GM06990 (cell line): ENCODE measurements at regions not wholly inside any gene's neighbourhood (a gene's known extent, or its start where the extent isn't known, plus 50 kb on each side); places are given as distances from the start of the nearest gene placed in this dataset.
"Not testable (repeated sequence)": the region's sequence is repeated elsewhere in the genome, so short reads cannot be mapped to it uniquely, and the experiment has no call there.

Source experiments
- DNase-seq: peaks from one replicate; pipeline ENCODE4 v3.0.0-alpha.2; 2011; ENCODE audit not compliant: insufficient read length; ENCODE audit errors: extremely low read depth
- H3K27me3 ChIP-seq: replicated peaks from 2 replicates; pipeline ENCODE4 v1.6.0; 2011; ENCODE audit warnings: low read length; ENCODE audit not compliant: control insufficient read depth, insufficient read depth
- H3K36me3 ChIP-seq: 2 replicates; pipeline ENCODE4 v1.5.1; 2011; ENCODE audit warnings: low read length; ENCODE audit not compliant: control insufficient read depth, insufficient read depth
- H3K4me3 ChIP-seq: replicated peaks from 2 replicates; pipeline ENCODE4 v1.5.1; 2011; ENCODE audit warnings: low read depth, mild to moderate bottlenecking, control low read depth, low read length
- TF ChIP-seq, protein P1 (sequence below): IDR thresholded peaks from 2 replicates; pipeline ENCODE4 v1.5.1; 2011; ENCODE audit warnings: low read length, control low read depth, mild to moderate bottlenecking, inconsistent platforms; ENCODE audit not compliant: insufficient read depth, poor library complexity, severe bottlenecking

DNA sequence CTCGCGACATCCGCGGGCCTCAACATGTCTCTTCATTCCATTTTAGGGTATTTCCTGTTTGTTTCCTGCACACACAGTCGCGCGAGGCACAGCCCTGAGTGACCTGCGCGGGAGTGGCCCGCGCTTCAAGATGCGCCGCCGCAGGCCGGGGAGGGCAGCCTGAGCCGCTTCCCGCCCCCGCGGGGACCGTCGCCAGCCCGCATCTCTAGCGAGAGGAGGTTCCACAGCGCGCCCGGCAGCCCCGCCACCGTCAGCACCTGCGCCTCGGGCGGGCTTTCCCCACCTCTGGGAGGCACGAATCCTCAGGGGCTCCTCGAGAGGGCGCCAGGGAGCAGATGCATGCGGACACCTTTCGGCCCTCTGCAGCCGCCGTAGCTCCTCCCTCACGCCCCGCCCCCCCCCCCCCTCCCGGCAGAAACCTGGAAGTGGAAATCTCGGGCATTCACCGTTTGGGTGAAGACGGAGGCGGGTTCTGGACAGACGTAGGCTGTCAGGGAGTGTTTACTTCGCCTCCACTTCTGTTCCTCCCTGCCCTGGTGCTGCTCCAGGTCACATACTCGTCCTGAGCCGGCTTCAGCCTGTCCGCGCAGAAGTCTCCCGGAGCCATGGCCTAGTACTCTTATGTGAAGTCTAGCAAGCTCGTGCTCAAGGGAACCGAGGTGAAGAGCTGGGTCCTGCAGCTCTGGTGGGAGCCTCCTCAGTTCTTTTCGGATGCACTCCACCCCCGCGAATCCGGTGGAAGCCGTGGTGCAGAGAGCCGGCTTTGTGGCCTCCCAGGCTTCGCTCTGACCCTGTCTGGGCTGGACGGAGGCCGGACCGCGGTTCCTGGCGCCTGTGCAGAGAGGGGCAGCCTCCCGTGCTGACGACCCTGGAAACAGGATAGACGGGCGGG, 880.5 kb upstream of the DEFB115 start:
- Histone ChIP-seq H3K36me3 (no peaks in the 10 kb centered on the region), H3K4me3 (peak overlapping the region; percentile 62), H3K27me3 (no peaks in the 10 kb centered on the region)
- TF ChIP-seq, protein P1, sequence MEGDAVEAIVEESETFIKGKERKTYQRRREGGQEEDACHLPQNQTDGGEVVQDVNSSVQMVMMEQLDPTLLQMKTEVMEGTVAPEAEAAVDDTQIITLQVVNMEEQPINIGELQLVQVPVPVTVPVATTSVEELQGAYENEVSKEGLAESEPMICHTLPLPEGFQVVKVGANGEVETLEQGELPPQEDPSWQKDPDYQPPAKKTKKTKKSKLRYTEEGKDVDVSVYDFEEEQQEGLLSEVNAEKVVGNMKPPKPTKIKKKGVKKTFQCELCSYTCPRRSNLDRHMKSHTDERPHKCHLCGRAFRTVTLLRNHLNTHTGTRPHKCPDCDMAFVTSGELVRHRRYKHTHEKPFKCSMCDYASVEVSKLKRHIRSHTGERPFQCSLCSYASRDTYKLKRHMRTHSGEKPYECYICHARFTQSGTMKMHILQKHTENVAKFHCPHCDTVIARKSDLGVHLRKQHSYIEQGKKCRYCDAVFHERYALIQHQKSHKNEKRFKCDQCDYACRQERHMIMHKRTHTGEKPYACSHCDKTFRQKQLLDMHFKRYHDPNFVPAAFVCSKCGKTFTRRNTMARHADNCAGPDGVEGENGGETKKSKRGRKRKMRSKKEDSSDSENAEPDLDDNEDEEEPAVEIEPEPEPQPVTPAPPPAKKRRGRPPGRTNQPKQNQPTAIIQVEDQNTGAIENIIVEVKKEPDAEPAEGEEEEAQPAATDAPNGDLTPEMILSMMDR: peak; percentile 57
- DNase-seq: peak; percentile 79

DNA sequence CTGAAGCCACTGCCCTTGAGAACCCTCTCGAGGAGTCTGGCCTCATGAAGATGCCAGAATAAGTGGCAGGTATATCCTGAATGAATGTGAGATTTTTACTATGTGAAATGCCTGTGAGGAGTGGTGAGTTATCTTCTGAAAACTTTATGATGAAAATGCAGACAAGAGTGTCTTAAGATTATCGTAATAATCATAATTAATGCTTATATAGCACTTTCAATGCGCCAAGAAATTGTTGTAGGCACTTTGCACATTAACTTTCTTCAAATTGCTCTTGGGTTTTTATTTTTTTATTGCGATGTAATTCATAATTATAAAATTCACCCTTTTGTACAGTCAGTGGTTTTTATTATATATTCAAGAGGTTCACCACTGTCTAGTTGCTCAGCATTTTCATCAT, 879.1 kb upstream of the DEFB115 start:
- H3K27me3 ChIP-seq, H3K36me3 ChIP-seq, DNase-seq, H3K4me3 ChIP-seq: not testable (repeated sequence)

DNA sequence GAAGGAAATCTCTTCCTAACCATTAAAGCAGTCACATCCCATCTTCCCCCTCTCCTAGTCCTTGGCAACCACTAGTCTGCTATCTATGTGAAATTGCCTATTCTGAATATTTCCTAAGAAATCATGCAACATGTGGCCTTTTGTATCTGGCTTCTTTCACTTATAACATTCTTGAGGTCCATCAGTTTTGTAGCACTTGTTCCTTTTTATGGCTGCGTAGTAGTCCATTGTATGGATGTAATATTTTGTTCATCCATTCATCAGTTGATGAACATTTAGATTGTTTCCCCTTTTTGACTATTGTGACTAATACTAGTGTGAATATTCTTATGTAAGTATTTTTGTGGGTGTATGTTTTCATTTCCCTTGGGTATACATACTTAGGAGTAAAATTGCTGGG, 878.7 kb upstream of the DEFB115 start:
- DNase-seq, H3K27me3 ChIP-seq: not testable (repeated sequence)

DNA sequence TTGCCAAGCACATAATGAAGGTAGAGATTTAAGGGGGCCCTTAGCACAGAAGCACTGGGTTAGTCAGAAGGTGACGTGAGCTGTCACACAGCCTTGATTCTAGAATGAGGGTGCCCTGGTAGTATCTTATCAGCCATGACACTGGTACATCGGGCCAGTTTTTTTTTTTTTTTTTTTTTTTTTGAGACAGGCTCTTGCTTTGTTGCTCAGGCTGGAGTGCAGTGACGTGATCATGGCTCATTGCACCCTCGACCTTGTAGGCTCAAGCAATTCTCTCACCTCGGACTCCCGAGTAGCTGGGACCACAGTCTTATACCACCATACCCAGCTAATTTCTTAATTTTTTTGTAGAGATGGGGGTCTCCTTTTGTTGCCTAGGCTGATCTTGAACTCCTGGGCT, 872.6 kb upstream of the DEFB115 start:
- DNase-seq, H3K27me3 ChIP-seq, H3K36me3 ChIP-seq: not testable (repeated sequence)

More for the DNA sequence above, 878.7 kb upstream of the DEFB115 start:
- not testable (repeated sequence) for H3K4me3 ChIP-seq, H3K36me3 ChIP-seq

DNA sequence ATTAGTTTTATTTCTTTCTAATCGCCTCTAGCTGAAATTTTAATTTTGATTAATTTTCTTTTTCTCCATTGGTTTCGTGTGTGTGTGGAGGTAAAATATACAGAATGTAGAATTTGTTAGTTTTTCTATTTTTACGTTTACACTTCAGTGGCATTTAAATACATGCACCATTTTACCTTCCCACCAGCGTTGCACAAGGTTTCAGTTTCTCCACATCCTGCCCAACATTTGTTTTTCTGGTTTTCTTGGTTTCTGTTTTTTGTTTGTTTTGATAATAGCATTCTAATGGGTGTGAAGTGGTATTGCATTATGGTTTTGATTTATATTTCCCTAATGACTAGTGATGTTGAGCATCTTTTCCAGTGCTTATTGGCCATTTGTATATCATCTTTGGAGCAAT, 871.4 kb upstream of the DEFB115 start:
- not testable (repeated sequence) for DNase-seq, H3K4me3 ChIP-seq, H3K27me3 ChIP-seq, H3K36me3 ChIP-seq

More for the DNA sequence above, 872.6 kb upstream of the DEFB115 start:
- H3K4me3 ChIP-seq: not testable (repeated sequence)

DNA sequence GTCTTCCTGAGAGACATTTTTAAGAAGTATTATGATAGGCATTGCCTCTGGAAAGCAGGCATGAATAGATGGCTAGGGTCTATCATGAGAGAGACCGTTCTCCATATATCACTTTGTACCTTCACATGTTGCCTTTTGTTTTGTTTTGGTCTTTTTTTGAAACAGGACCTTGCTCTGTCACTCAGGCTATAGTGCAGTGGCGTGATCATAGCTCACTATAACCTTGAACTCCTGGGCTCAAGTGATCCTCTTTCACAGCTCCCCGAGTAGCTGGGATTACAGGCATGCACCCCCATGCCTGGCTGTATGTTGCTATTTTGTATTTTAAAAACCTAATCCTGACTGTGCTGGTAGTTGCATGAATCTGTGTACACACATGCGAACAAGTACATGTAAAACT, 869.6 kb upstream of the DEFB115 start:
- H3K4me3 ChIP-seq, DNase-seq, H3K36me3 ChIP-seq, H3K27me3 ChIP-seq: not testable (repeated sequence)

DNA sequence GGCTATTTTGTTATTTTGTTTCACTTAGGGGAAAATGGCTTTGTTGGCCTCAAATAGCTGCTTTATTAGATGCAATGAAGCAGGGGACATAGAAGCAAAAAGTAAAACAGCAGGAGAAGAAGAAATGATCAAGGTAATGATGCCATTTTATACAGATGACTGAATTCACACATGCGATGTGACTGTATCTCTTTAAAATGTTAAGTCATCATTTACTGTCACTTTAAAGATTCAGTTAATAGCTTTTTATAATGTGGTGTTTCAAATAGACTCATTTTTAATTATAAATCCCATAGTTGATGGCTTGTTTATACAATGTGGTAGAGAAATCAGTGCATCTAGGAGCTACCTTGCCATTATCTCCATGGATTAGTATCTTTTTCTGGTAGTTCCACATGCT, 863.9 kb upstream of the DEFB115 start:
- not testable (repeated sequence) for H3K4me3 ChIP-seq, H3K27me3 ChIP-seq, H3K36me3 ChIP-seq, DNase-seq

DNA sequence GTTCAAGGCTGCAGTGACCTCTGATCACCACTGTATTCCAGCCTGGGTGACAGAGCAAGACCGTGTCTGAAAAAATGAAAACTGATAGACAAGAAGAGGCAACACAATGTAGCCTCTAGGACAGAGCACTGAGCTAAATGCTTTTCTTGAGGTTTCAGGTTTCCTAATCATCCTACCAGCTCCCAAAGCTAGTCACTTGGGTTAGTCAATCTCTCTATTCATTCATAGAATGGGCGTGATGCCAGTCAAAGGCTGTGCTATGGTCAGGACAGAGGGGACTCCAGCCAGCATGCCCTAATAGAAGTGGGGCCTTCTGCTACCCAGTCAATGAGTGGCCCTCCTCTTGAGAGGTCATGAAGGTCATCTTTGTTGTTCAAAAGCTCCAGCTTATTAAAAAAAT, 860.4 kb upstream of the DEFB115 start:
- DNase-seq, H3K4me3 ChIP-seq, H3K36me3 ChIP-seq, H3K27me3 ChIP-seq: not testable (repeated sequence)

DNA sequence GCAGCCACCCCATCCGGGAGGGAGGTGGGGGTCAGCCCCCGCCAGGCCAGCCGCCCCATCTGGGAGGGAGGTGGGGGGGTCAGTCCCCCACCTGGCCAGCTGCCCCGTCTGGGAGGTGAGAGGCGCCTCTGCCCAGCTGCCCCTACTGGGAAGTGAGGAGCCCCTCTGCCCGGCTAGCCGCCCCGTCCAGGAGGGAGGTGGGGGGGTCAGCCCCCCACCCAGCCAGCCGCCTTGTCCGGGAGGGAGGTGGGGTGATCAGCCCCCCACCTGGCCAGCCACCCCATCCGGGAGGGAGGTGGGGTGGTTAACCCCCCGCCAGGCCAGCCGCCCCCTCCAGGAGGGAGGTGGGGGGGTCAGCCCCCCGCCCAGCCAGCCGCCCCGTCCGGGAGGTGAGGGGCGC, 852.4 kb upstream of the DEFB115 start:
- not testable (repeated sequence) for H3K27me3 ChIP-seq, H3K4me3 ChIP-seq, DNase-seq, H3K36me3 ChIP-seq

DNA sequence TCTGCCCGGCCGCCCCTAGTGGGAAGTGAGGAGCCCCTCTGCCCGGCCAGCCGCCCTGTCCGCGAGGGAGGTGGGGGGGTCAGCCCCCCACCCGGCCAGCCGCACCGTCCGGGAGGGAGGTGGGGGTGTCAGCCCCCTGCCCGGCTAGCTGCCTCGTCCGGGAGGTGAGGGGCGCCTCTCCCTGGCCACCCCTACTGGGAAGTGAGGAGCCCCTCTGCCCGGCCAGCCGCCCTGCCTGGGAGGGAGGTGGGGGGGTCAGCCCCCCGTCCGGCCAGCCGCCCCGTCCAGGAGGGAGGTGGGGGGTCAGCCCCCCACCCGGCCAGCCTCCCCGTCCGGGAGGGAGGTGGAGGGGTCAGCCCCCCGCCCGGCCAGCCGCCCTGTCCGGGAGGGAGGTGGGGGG, 851.9 kb upstream of the DEFB115 start:
- H3K4me3 ChIP-seq: not testable (repeated sequence)

DNA sequence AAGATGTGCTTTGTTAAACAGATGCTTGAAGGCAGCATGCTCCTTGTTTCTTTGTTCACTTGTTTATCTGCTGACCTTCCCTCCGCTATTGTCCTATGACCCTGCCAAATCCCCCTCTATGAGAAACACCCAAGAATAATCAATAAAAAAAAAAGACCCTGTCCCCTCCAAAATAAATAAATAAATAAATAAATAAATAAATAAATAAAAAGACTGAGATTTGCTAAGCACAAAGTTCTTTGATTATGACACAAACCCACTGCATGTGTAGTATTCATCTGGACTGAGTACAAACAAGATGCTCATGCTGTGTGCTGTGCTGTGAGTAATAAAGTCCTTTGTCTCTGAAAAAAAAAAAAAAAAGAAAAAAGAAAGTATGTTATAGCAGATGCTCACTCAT, 851.1 kb upstream of the DEFB115 start:
- not testable (repeated sequence) for H3K4me3 ChIP-seq, DNase-seq, H3K36me3 ChIP-seq, H3K27me3 ChIP-seq

More for the DNA sequence above, 851.9 kb upstream of the DEFB115 start:
- H3K27me3 ChIP-seq, H3K36me3 ChIP-seq, DNase-seq: not testable (repeated sequence)
